Cardiac muscle cell (in vitro differentiated cells and primary cell): ENCODE measurements at regions not wholly inside any gene's neighbourhood (a gene's known extent, or its start where the extent isn't known, plus 50 kb on each side); places are given as distances from the start of the nearest gene placed in this dataset.
A peak's percentile ranks its signal among the peaks of the same experiment; 100 is the strongest.

Experiments used
- DNase-seq, 2 donors: peaks; one replicate each; pipeline versions ENCODE4 v3.0.0 to v3.0.0-alpha.2; 2010 to 2017; ENCODE audit warnings: low read depth in 1 of 2, low spot score in 1 of 2
- H3K27ac ChIP-seq: fragments of 200-600 bp; sonication (generic); 2 replicates; pipeline ENCODE4 v1.5.1; 2016
- H3K27me3 ChIP-seq: fragments of 200-600 bp; sonication (generic); 2 replicates; pipeline ENCODE4 v1.6.0; 2016; ENCODE audit warnings: control low read depth
- H3K36me3 ChIP-seq: fragments of 200-600 bp; sonication (generic); 2 replicates; pipeline ENCODE4 v1.5.1; 2016; ENCODE audit warnings: control low read depth
- H3K4me1 ChIP-seq: fragments of 200-600 bp; sonication (generic); 2 replicates; pipeline ENCODE4 v1.8.1; 2017; ENCODE audit warnings: low read depth, mild to moderate bottlenecking, mixed run types
- H3K4me3 ChIP-seq: fragments of 200-600 bp; sonication (generic); 2 replicates; pipeline ENCODE4 v1.5.1; 2016; ENCODE audit warnings: mild to moderate bottlenecking
- H3K9me3 ChIP-seq: fragments of 200-600 bp; sonication (generic); 2 replicates; pipeline ENCODE4 v1.5.1; 2017; ENCODE audit warnings: low read depth, mild to moderate bottlenecking, control low read depth
- CTCF ChIP-seq: IDR thresholded peaks from 2 replicates; pipeline ENCODE4 v1.5.1; 2012; ENCODE audit warnings: low read depth, mild to moderate bottlenecking, low read length

GRCh38 chr5:58156361-58156760 is 303.5 kb downstream of the PLK2 start:
- Histone ChIP-seq H3K4me1 (no peaks in the 10 kb centered on the region), H3K4me3 (no peak overlapping the region), H3K9me3 (no peaks in the 10 kb centered on the region), H3K36me3 (no peaks in the 10 kb centered on the region), H3K27ac (no peak overlapping the region), H3K27me3 (no peaks in the 10 kb centered on the region)
- no peak for TF ChIP-seq CTCF
- DNase-seq, result peak in 1 of 2 donors; percentile 46

- no peak for DNase-seq
Measured at GRCh38 chr5:58153255-58153654, 306.6 kb downstream of the PLK2 start.

GRCh38 chr5:58151414-58151813 is 308.5 kb downstream of the PLK2 start:
- Histone ChIP-seq H3K4me1 (no peaks in the 10 kb centered on the region), H3K27ac (no peak overlapping the region), H3K27me3 (no peaks in the 10 kb centered on the region), H3K4me3 (no peak overlapping the region), H3K9me3 (no peaks in the 10 kb centered on the region), H3K36me3 (no peaks in the 10 kb centered on the region)
- DNase-seq, result no peak
- no peak for TF ChIP-seq CTCF

More at GRCh38 chr5:58153255-58153654, 306.6 kb downstream of the PLK2 start:
- Histone ChIP-seq H3K36me3 (no peaks in the 10 kb centered on the region), H3K27me3 (no peaks in the 10 kb centered on the region), H3K4me1 (no peaks in the 10 kb centered on the region), H3K27ac (no peak overlapping the region), H3K9me3 (no peaks in the 10 kb centered on the region), H3K4me3 (no peak overlapping the region)
- no peak for TF ChIP-seq CTCF

- no peak for TF ChIP-seq CTCF
- no peaks in the 10 kb centered on the region for H3K9me3 ChIP-seq
- DNase-seq, result no peak
- H3K27ac ChIP-seq, result no peak overlapping the region
- H3K4me3 ChIP-seq, result no peak overlapping the region
- H3K4me1 ChIP-seq, result no peaks in the 10 kb centered on the region
- no peaks in the 10 kb centered on the region for H3K27me3 ChIP-seq
- no peaks in the 10 kb centered on the region for H3K36me3 ChIP-seq
Measured at GRCh38 chr5:58150926-58151325, 309.0 kb downstream of the PLK2 start.

- Histone ChIP-seq H3K9me3 (no peaks in the 10 kb centered on the region), H3K36me3 (no peaks in the 10 kb centered on the region), H3K4me1 (no peaks in the 10 kb centered on the region), H3K27ac (no peak overlapping the region), H3K27me3 (no peaks in the 10 kb centered on the region), H3K4me3 (no peak overlapping the region)
- no peak for TF ChIP-seq CTCF
- DNase-seq, result no peak
Measured at GRCh38 chr5:58149746-58150145, 310.1 kb downstream of the PLK2 start.

- Histone ChIP-seq H3K27me3 (no peaks in the 10 kb centered on the region), H3K4me3 (no peak overlapping the region), H3K4me1 (no peaks in the 10 kb centered on the region), H3K27ac (no peak overlapping the region), H3K36me3 (no peaks in the 10 kb centered on the region), H3K9me3 (no peaks in the 10 kb centered on the region)
- TF ChIP-seq CTCF, result no peak
- no peak for DNase-seq
Measured at GRCh38 chr5:58149345-58149744, 310.5 kb downstream of the PLK2 start.
